ENCODE measurements at regions not wholly inside any gene's neighbourhood (a gene's known extent, or its start where the extent isn't known, plus 50 kb on each side); places are given as distances from the start of the nearest gene placed in this dataset.

DNA sequence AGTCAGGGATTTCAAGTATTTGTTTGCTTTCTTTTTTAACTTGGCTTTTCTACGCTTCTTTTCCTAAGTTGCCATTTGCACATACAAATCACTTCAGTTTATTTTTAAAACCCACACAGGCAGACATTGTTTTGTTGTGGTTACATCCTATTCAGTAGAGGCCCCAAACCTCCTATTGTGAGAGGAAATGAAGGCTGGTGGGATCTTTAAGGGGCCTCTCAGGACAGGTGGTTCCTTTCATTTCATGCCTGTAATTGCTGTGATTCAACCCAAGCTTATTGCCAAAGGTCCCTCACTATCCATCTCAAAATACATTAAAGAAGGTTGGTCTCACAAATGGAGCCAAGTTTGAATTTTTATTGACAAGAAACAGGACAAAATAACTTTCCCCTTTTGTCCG, 257.1 kb downstream of the ADAMTS20 start:
- DNase-seq = no peak

DNA sequence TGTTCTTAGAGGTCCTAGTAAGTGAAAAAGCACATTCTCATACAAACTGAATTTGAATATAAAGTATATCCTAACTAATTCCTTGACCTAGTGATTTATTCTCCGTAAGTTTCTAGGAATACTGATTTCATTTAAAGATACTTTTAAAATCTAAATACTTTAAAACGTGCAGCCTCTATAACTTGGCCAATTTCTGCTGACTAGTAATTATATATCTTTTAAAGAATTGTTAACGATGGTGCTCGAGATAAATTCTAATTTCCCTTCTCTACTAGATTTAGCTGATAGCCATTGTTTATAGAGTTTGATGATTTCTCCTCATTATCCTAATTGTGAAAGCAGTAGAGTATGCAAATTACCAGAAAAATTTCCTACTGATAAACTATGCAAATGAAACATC, 257.9 kb downstream of the ADAMTS20 start:
- DNase-seq = no peak

DNA sequence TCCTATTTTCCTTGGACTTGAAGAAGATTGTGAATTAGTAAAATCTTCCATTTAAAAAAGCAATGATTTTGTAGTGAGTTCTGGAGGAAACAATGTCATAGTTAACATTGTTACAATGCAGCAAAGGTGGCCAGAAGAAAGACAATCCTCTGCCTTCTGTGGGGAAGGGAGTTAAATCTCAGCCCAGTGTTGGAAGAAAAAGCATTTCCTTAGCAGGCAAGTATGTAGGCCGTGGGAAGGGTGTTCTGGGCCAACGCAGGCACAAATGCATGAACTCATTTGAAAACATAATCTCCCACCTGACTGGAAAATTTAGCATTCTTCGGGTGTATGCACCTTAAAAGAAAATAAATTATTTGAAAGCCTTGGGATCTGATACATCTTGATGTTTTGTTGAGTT, 258.6 kb downstream of the ADAMTS20 start:
- no peak for DNase-seq

- no peak for DNase-seq
Observed at GRCh38 chr12:43292699-43293098, 259.3 kb downstream of the ADAMTS20 start.

DNA sequence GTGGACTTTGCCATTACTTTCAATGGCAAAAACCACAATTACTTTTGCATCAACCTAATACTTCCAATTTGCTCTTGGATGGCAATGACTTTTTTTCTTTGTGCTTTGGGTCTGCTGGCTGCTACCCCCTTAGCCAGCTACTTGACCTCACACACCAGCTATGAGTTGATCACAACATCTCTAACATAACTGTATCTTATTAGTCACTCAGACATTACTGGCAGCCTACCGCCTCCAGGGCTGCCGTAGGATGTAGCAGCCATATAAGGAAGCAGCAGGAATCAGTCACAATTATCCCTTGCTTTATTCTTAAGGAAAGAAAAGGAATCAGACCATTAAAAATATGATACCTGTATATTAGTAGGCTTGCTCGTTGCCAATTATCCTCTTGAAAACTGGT, 260.5 kb downstream of the ADAMTS20 start:
- DNase-seq = no peak

GRCh38 chr12:43290836-43291235, 261.2 kb downstream of the ADAMTS20 start:
- DNase-seq = no peak

DNA sequence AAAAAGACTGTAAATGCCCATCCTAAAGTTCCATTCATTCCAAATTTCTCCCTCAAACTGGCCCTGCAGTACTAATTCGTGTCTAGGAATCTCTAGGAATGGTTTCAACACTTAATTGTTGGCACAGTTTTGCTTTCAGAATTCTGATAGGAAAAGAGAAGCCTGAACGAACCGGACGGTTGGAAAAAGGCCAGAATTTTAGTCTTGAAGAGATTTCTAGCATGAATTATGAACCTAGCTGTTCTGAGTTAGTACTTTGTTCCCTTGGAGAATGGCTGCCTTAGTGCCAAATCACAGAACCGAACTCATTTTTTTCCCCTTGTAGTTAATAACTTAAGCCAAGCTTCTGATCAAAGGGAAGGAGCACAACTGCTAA, 262.6 kb downstream of the ADAMTS20 start:
- DNase-seq = no peak

DNA sequence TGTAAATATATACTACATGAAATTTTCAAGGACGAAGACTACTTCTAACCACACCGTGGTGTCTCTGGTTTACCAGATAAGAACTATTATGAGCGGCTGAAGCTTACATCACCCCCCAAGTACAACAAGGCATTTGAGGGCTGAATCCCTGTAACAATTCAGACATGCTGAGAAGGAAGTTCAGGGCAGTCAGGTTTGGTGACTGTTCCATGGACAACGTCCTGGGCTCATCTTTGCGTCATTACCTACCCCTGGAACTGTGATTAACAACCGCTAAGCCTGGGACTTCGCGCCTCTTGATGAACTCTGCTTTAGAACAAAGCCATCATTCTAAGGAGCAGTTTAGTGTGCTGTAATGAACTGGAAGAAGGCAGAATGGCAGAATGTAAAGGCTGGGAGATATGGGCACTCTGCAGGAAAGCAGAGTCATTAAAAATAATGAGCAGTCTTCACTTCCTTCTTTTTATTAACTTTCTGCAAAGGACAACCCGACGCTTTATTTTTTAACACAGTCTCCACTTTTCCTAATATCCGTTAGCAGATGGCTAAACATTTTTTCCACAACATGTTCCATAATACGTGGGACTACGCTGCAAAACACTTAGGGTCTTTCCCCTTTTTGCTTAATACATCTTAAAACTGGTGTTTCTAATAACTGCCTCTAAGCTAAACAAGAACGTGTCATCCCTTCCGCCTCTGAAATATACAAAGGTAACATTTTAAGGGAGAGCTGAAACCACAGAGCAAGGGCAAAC, 263.2 kb downstream of the ADAMTS20 start:
- DNase-seq = no peak

GRCh38 chr12:43287706-43288383, 264.2 kb downstream of the ADAMTS20 start:
- DNase-seq = no peak

DNA sequence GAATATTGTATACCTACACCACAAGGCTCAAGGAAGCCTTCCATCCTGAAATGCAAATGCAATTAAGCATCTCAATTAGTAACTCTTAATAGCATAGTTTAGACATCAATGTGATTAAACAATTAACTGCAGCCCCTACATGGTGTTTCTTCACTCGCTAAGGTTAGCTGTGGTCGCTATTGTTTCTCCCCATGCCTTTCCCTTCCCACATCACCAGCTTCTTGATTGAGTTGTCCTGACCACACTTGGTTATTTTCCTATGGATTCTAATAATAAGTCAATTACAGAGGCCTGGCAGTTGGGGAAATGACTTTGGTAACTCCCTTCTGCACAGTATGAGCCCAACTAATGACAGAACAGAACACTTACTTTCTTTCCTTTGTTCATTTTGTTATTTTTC, 265.0 kb downstream of the ADAMTS20 start:
- DNase-seq = no peak

DNA sequence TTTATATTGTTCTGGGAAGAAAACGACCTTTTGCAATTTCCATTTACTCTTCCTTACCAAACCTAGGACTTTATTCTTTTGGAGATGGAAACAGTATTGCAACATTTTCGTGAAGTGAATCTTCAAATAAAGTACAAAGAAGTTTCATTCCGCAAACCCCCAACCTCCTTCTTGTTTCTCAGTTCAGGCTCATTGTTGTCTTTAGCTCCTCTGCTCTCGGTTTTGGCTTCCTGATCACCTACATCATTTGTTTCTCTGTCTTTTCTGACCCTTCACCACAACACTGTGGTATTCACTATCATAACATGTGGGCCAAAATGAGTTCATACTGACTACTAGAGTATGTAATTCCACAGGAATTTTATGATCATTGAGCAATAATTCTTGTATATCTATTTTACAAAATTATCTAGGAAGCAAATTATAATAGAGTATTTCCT, 266.8 kb downstream of the ADAMTS20 start:
- no peak for DNase-seq

DNA sequence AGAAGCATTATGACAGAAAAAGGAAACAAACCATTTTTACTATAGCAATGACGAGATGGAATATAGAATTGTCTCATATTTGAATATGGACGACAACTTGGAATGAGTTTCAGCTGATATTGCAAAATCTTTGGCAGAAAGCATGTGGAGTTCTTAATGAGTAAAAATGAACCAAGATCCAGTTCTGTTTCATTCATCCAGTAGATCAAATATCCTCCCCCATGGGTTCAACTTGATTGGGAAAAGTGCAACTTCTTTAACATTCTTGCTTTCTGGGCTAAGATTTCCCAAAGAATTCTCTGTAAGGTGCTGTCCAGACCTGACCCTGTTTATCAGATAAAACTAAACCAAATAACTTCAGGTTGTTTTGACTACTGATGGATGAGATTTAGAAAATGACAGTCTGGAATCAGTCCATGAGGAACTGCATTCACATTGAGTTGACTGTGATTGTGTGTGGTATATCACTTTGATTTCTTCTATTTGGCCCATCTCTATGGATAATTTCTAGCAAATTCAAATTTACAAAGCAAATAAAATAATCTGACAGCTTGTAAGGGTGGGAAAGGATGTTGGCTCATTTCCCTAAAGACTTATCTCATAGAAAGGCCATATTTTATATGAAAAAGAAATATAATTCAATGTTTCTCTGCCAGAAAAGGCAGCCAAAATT, 267.4 kb downstream of the ADAMTS20 start:
- no peak for DNase-seq

DNA sequence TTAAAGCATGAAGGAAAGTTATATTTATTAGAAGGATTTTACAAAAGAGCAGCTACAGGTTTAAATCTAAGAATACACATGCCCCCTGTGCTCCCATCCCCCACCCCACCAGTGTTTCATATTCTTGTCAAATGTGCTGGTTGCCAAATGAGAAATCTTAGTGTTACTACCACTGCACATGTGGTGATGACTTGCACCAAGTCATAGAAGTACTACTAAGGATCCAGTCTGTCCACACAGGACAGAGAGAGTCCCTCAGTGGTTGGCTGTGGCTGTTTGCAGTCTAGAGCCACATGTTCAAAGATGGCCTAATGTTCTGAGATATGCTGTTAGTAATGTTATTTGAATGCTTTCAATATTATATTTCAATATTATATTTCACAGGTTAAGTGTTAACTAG, 268.8 kb downstream of the ADAMTS20 start:
- no peak for DNase-seq

DNA sequence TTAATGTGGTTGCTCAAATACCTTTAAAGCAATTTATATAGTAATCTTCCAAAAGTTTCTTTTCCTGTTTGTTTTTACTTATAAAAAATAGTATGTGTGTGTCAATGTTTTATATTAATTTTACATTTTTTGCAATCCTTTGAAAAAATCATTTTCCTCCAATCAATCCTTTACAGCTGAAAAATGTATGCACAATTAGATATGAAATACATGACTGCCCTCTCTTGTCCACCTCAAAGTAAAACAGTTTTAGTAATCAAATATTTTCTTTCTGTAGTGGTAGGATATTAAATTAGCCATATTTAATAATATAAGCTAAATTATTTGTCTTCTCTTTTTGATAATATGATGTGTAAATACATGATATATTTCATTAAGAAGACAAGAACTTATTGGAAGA, 269.9 kb downstream of the ADAMTS20 start:
- no peak for DNase-seq

- no peak for DNase-seq
Observed at GRCh38 chr12:43281563-43281962, 270.4 kb downstream of the ADAMTS20 start.

DNA sequence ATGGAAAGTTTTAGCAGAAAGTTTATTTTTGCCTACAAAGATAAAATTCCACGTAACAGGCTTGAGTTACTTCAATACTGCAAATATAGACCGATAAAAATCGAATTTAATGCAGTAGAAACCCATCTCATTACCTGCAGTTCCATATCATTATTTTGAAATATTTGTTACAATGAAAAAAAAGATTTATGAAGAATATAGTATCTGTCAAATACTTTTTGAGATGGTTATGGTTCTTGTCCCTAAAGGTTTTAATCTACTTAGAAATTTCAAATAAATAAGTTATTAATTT, 273.5 kb downstream of the ADAMTS20 start:
- DNase-seq = no peak

DNA sequence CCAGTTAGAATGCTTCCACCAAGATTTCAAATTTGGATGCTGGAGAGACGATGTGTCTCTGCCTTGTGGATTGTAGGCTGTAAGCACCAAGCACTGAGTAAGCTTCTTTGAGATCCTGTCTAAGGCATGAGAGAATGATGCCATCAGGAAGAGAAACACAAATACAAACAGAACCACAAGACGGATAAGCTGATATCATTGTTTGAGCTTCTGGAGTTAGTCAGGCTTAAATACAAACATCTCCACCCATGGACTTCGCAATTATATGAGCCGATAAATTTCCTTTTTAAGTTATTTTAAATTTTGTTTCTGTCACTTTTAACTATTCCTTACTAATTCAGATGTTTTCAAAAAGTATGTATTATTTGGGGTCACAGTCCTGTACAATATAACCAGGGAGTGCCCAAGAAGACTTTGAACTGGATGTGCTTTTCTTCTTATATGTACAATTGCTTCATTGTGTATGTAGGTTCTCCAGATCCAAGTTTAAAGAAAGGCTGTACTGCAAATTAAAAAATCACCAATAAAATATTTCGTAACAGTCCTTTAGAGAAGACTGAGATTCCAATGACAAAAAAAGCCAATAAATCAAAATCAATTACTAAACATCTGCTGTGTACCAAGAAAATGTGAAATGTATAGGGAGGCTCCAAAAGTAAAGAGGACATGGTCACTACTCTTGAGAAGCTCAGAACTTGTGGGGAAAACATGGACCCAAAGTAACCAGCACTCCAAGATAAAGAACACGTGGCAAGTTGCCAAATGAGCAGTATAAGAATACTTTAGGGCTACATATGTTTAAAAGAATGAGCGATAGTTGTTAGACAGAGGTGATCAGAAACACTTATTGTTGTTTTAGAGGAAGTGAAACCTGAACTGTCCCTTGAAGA, 274.1 kb downstream of the ADAMTS20 start:
- no peak for DNase-seq

GRCh38 chr12:43273467-43273866, 278.5 kb downstream of the ADAMTS20 start:
- DNase-seq = no peak

DNA sequence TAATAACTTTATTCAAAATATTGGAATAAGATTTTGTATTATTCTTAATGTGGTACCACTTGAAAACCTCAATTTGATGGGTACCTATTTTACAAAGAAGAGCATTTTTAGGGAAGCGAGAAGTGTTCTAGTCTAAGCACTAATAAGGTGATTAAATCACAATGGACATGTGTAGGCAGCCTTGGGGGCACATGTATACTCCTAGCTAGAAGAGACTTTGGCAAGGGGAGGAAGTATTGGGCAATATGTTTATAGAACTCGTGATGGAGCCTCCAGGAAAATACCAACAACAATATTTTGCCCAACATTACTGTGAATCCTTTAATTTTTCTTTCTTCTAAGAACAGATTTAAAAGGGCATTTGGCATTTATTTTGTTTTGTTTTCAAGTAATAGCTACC, 280.3 kb downstream of the ADAMTS20 start:
- DNase-seq = no peak

- DNase-seq = no peak
Observed at GRCh38 chr12:43267818-43268217, 284.2 kb downstream of the ADAMTS20 start.

- DNase-seq = no peak
Observed at GRCh38 chr12:43261701-43262100, 290.3 kb downstream of the ADAMTS20 start.

DNA sequence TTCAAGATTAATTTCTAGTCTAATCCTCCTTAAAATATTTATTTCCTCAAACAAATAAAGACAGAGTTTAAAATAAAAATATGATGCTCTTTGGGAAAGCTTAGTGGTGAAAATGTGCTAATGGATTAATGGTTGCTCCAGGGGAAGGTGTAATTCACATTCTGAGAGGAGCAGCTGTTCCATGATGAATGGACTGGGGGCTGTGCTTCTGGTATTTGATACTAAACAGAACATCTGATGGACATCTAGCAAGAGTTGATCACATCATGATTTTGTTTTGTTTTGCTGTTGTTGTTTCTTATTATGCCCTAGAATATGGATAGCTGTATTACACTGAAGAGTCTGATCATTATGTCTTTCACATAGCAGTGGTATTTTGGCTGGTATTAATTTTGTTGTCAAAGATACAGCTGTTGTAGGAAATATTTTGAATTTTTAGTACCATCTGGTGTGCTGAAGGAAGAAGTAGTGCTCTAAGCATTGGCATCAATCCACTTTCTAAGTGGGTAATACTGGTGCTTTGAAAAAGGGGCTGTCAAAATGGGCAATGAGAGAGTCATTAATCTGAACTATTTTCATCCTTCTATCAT, 296.4 kb downstream of the ADAMTS20 start:
- no peak for DNase-seq

DNA sequence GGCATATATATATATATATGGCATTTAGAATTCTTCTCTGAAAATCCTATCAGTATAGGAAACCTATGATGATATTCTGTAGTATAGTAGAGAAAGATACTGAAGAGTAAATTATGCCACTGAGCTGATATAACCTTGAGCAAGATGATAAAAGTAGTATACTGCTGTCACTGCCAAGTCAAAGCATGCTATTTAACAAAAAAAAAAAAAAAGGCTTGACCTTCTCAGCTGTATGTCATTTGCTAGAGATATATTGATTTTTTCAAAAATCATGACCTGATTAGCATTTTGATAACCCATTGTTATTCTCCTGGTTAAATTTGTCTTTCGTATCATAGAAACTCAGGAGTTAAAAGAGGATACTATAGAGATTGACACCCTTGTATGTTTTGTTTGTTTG, 299.4 kb downstream of the ADAMTS20 start:
- no peak for DNase-seq

Data from activated effector memory CD4-positive, alpha-beta T cell treated with anti-CD3 and anti-CD28 coated beads, Interleukin-2, amount 50 U/mL, for 16 hours (primary cell).